Mesenteric fat pad (tissue), 1 donor: ENCODE measurements at regions not wholly inside any gene's neighbourhood (a gene's known extent, or its start where the extent isn't known, plus 50 kb on each side); places are given as distances from the start of the nearest gene placed in this dataset.
"Not testable (repeated sequence)": the region's sequence is repeated elsewhere in the genome, so short reads cannot be mapped to it uniquely, and the experiment has no call there.

ENCODE experiments used
- DNase-seq: peaks from one replicate; pipeline ENCODE4 v3.0.0-alpha.2; 2020; ENCODE audit warnings: low spot score
- donor health status: DM: yes; HTN: yes; CAD: no.

- no peak for DNase-seq
Measured at GRCh38 chr2:142758973-142759372, 118.5 kb upstream of the KYNU start.

- DNase-seq, result no peak
Measured at GRCh38 chr2:142757111-142757510, 120.4 kb upstream of the KYNU start.

GRCh38 chr2:142756430-142756829, 121.0 kb upstream of the KYNU start:
- DNase-seq, result no peak

- DNase-seq, result no peak
Measured at GRCh38 chr2:142755191-142755590, 122.3 kb upstream of the KYNU start.

DNA sequence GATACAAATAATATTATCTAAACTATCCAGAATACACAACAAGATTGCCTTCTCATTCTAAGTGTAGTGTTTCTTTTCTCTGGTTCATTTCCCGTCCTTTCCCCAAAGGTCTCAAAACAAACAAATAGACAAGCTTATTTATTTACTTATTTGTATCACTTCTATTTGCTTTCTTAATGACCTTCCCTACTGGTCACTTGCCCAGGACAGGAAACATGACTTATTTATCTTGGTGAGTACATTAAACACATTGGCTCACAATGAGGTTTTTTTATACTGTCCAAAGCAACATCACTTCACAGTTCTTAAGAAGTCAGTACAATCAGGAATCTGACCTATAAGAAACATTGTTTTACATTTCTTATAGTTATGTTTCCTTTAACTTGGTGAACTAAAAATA, 123.3 kb upstream of the KYNU start:
- no peak for DNase-seq

DNA sequence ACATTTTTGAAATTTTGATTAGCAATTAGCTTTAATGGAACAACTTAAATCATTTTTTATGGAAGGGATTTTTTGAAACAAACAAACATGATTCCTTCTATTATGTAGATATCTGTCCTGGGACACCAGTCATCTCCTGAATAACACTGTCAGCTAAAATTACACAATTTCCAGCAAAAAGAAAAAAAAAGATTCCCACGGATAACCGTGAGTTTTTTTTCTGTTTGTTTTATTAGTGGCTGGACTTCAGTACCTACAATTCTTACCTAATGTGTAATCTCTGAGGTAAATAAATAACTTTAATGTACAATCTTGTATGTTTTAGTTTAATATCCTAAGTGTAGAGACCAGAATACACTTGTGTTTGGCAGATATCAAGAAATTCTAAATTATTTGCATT, 126.6 kb upstream of the KYNU start:
- DNase-seq, result no peak

GRCh38 chr2:142748559-142749099, 128.8 kb upstream of the KYNU start:
- no peak for DNase-seq

DNA sequence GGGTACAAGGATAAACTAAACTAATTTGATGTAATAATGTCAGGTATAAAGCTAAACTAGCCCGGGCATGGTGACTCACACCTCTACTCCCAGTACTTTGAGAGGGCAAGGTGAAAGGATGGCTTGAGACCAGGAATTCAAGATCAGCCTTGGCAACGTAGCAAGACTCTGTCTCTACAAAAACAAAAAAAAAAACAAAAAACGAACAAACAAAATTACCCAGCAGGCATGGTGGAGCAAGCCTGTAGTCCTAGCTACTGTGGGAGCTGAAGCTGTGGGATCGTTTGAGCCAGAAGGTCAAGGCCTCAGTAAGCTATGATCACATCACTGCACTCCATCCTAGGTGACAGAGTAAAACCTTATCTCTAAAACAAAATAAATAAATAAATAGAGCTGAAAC, 131.8 kb upstream of the KYNU start:
- DNase-seq, result no peak

GRCh38 chr2:142742371-142743214, 134.9 kb upstream of the KYNU start:
- no peak for DNase-seq

GRCh38 chr2:142741764-142742269, 135.6 kb upstream of the KYNU start:
- DNase-seq, result no peak

- no peak for DNase-seq
Measured at GRCh38 chr2:142734770-142735169, 142.7 kb upstream of the KYNU start.

GRCh38 chr2:142734231-142734630, 143.2 kb upstream of the KYNU start:
- DNase-seq, result no peak

DNA sequence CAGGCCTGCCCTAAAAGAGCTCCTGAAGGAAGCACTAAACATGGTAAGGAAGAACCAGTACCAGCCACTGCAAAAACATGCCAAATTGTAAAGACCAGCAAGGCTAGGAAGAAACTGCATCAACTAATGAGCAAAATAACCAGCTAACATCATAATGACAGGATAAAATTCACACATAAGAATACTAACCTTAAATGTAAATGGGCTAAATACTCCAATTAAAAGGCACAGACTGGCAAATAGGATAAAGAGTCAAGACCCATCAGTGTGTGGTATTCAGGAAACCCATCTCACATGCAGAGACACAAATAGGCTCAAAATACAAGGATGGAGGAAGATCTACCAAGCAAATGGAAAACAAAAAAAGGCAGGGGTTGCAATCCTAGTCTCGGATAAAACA, 147.7 kb upstream of the KYNU start:
- DNase-seq, result not testable (repeated sequence)

DNA sequence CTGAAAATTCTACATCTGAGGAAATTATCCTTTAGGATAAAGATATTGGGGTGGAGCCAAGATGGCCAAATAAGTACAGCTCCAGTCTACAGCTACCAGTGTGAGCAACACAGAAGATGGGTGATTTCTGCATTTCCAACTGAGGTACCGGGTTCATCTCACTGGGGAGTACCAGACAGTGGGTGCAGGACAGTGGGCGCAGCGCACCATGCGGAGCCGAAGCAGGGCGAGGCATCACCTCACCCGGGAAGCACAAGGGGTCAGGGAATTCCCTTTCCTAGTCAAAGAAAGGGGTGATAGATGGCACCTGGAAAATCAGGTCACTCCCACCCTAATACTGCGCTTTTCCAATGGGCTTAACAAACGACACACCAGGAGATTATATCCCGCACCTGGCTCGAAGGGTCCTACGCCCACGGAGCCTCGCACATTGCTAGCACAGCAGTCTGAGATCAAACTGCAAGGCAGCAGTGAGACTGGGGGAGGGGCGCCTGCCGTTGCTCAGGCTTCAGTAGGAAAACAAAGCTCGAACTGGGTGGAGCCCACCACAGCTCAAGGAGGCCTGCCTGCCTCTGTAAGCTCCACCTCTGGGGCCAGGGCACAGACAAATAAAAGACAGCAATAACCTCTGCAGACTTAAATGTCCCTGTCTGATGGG, 149.5 kb upstream of the KYNU start:
- not testable (repeated sequence) for DNase-seq

GRCh38 chr2:142725386-142725785, 152.1 kb upstream of the KYNU start:
- DNase-seq, result no peak

DNA sequence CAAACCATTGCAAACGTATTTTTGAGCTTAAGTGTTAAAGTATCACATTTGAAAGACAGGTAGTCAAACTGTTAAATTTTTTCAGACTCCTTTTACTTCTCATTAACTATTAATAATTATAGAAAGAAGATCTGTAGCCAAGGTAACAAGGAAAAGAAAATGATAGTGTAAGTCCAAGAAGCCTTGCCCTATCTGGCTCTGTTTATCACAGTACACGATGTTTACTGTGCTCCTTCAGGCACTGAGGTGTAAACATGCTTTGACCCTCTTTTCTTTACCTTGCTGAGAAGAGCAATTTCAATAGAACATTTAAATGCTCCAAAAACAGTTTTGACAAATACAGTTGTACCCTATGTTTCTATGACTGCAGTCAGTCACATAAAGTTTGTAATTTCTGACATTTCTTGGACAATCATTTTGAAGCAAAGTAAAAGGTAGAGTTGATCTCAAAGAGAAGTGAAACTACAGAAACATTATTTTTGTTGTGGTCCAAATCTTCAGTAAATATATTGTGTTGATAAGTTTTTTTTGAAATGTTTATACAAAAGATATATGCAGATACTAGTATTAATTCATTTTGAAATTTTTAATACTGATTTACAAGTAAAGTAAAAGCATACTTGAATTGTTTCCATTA, 152.6 kb upstream of the KYNU start:
- DNase-seq, result no peak

- no peak for DNase-seq
Measured at GRCh38 chr2:142724186-142724585, 153.3 kb upstream of the KYNU start.

DNA sequence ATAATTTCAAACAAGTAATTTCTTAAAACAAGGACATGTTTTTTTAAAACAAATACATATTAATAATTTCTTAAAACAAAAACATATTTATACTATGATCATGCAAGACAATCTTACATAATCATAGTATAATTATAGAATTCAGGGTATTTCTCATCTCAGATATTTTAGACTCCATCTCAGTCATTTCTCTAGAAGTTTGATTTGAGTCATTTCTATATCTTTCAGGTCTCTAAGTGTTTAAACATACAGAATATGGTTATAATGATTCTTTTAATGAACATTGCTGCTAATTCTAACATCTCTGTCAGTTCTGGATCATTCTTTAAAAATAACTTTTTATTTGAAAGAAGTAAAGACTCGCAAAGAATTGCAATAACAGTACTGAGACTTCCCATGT, 154.2 kb upstream of the KYNU start:
- DNase-seq, result no peak

- DNase-seq, result no peak
Measured at GRCh38 chr2:142722569-142722968, 154.9 kb upstream of the KYNU start.

- no peak for DNase-seq
Measured at GRCh38 chr2:142722086-142722485, 155.4 kb upstream of the KYNU start.

DNA sequence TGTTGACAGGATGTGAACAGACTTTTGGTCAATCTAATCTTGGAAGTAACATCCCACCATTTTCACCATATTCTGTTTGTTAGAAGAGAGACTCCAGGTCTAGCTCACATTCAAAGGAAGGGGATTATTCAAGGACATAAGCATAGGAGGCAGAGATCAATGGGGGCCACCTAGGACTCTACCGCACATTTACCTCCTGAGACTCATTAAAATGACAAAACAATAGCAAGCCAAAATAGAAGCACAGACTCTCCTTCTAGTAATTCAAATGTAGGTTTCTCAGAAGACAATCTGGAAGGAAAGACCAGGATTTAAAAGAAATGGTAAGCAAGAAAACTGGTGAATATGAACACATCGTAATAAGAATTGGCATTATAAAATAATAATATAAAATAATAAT, 156.4 kb upstream of the KYNU start:
- no peak for DNase-seq

- no peak for DNase-seq
Measured at GRCh38 chr2:142718576-142719155, 158.8 kb upstream of the KYNU start.
